Right lobe of liver (tissue), 6 donors: ENCODE measurements at regions not wholly inside any gene's neighbourhood (a gene's known extent, or its start where the extent isn't known, plus 50 kb on each side); places are given as distances from the start of the nearest gene placed in this dataset.

ENCODE experiments used
- ATAC-seq, 4 donors: fragments of 200-7000 bp; cut with Tn5 transposase; one replicate each; pipeline ENCODE4 v1.9.1; 2020; ENCODE audit warnings: mild to moderate bottlenecking in 4 of 4, moderate library complexity in 4 of 4
- DNase-seq, 3 donors: peaks; one replicate each; pipeline ENCODE4 v3.0.0-alpha.2; 2020
- H3K27ac ChIP-seq, 3 donors: fragments of 200-600 bp; one replicate each; pipeline ENCODE4 v1.8.0; 2022
- H3K27me3 ChIP-seq, 2 donors: fragments of 200-600 bp; one replicate each; pipeline ENCODE4 v1.8.0; 2022
- H3K36me3 ChIP-seq, 4 donors: fragments of 200-600 bp; sonication (generic) in 1 of 4; one replicate each; pipeline versions ENCODE4 v1.5.1 to v1.8.0; 2017 to 2022; ENCODE audit warnings: control low read depth in 1 of 4
- H3K4me1 ChIP-seq, 4 donors: fragments of 200-600 bp; sonication (generic) in 1 of 4; one replicate each; pipeline versions ENCODE4 v1.5.1 to v1.8.0; 2017 to 2022; ENCODE audit warnings: control low read depth in 1 of 4
- H3K4me3 ChIP-seq, 3 donors: fragments of 200-600 bp; one replicate each; pipeline ENCODE4 v1.8.0; 2022
- H3K9me3 ChIP-seq, 4 donors: fragments of 200-600 bp; sonication (generic) in 1 of 4; one replicate each; pipeline versions ENCODE4 v1.5.1 to v1.8.0; 2017 to 2022; ENCODE audit warnings: control low read depth in 1 of 4
- POLR2A ChIP-seq: fragments of 450-650 bp; IDR thresholded peaks from one replicate; pipeline ENCODE4 v1.6.1; 2017; ENCODE audit warnings: antibody characterized with exemption, mild to moderate bottlenecking
- whole genome bisulfite sequencing: methylation state at CpG from one replicate; pipeline ENCODE4 v1.1.6; 2018; ENCODE audit warnings: low coverage, low lambda C conversion rate; ENCODE audit not compliant: insufficient coverage; ENCODE audit errors: missing lambda C conversion rate; 5-methylcytosine and 5-hydroxymethylcytosine counted together
- intact Hi-C, 2 donors: fragments of 100-400 bp; cut with DNase I; formaldehyde crosslinking; loops; one replicate each; pipeline versions ENCODE4 v1.11.2 to v1.14.1; 2022
- TF ChIP-seq, protein P1 (sequence below), 4 donors: fragments of 200-600 bp in 3 of 4; fragments of 450-650 bp in 1 of 4; IDR thresholded peaks; one replicate each; pipeline versions ENCODE4 v1.5.1 to v1.8.0; 2016 to 2022; ENCODE audit warnings: antibody characterized with exemption in 4 of 4, mild to moderate bottlenecking in 2 of 4
- donor health status: DM: no; HTN: yes; CAD: no.
- donor health status: DM: no; HTN: no; CAD: no.
- donor health status: DM: no; HTN: no; CAD: no.
- donor health status: DM: no; HTN: yes; CAD: no.
- donor health status: DM: no; HTN: yes; CAD: no.

DNA sequence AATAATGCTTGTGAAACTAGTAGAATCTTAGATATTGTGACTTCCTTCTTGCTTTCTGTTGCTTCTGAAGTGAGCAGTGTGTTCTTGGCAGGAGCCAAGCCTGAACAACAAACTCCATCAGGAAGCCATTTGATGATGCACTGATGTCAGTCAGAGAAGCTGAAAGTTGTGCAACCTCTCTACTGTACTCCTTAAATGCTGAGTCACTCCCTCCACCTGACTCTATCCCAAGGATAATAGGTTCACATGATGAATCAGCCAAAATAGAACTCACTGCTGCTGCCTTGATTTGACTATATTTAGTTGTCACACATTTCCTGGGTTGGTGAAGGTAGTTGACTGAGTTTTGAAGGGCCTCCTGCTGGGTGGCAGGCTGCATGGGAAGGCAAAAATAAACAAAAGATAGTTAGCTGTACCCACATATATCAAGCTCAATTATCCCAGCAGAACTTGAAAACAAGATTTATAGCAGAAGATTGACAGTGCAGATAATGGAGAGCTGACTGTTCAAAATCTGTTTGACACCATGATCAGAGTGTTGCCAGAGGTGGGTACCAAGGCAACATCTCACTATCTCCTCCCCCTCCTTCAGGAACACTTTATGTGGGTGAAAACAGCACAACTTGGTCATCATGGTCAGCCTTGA lies 328.4 kb upstream of the DPH6 start:
- ATAC-seq (peak in 1 of 4 donors; percentile 70), DNase-seq (no peak)
- Histone ChIP-seq H3K27ac (no peak overlapping the region), H3K36me3 (no peaks in the 10 kb centered on the region), H3K4me1 (no peaks in the 10 kb centered on the region), H3K9me3 (no peaks in the 10 kb centered on the region), H3K4me3 (no peak overlapping the region), H3K27me3 (no peaks in the 10 kb centered on the region)
- intact Hi-C loops, result no loop called here
- TF ChIP-seq, protein P1, sequence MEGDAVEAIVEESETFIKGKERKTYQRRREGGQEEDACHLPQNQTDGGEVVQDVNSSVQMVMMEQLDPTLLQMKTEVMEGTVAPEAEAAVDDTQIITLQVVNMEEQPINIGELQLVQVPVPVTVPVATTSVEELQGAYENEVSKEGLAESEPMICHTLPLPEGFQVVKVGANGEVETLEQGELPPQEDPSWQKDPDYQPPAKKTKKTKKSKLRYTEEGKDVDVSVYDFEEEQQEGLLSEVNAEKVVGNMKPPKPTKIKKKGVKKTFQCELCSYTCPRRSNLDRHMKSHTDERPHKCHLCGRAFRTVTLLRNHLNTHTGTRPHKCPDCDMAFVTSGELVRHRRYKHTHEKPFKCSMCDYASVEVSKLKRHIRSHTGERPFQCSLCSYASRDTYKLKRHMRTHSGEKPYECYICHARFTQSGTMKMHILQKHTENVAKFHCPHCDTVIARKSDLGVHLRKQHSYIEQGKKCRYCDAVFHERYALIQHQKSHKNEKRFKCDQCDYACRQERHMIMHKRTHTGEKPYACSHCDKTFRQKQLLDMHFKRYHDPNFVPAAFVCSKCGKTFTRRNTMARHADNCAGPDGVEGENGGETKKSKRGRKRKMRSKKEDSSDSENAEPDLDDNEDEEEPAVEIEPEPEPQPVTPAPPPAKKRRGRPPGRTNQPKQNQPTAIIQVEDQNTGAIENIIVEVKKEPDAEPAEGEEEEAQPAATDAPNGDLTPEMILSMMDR (IDR thresholded peaks at IDR 0.05), result no peak
- no peak for TF ChIP-seq POLR2A

DNA sequence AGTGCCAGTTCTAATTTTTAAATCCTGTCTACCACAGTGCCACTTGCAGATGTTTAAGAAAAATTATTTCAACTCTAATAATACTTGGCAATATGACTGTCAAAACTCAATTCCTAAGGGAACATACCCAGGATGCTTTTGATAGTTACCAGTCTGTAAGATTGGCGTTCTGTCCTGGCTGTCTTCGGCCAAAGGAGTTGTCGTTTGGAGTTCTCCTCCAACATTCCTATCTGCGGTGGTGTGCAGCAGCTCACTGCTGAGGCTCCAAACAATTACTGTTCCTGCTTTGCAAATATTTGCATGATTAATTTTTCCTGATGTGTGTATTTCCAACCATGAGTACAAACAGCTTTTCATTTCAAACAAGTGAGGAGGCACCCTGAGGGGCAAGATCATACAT lies 330.8 kb upstream of the DPH6 start:
- ATAC-seq, result no peak
- no peak overlapping the region for H3K4me3 ChIP-seq
- H3K4me1 ChIP-seq, result no peaks in the 10 kb centered on the region
- no peaks in the 10 kb centered on the region for H3K9me3 ChIP-seq
- 69% methylated on average over 4 of the region's 4 CpGs for WGBS
- no peaks in the 10 kb centered on the region for H3K36me3 ChIP-seq
- H3K27me3 ChIP-seq, result no peaks in the 10 kb centered on the region
- intact Hi-C loops, result no loop called here
- no peak for DNase-seq
- H3K27ac ChIP-seq, result no peak overlapping the region
- TF ChIP-seq, protein P1 (IDR thresholded peaks at IDR 0.05), result no peak

DNA sequence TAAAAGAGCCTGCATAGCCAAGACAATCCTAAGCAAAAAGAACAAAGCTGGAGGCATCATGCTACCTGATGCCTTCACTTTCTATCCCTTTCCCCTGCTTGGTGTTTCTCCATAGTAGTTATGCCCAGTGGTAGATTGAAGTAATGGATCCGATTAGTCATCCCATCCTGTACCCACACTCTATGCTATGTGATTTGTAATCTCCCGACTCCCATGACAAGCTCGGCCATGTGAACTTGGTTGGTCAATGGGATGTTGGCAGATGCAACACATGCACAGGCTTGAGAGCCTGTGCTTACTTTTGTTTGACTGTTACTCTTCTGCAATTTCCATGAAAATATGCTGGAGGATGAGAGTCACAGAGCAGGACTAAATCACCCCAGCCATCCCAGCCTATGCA lies 334.9 kb upstream of the DPH6 start:
- H3K27me3 ChIP-seq, result no peaks in the 10 kb centered on the region
- 85% methylated on average over 2 of the region's 3 CpGs for WGBS
- no peak overlapping the region for H3K4me3 ChIP-seq
- no peaks in the 10 kb centered on the region for H3K4me1 ChIP-seq
- no peak overlapping the region for H3K27ac ChIP-seq
- ATAC-seq (no peak), DNase-seq (no peak)
- TF ChIP-seq, protein P1 (IDR thresholded peaks at IDR 0.05), result no peak
- TF ChIP-seq POLR2A, result no peak
- intact Hi-C loops, result no loop called here
- H3K9me3 ChIP-seq, result no peaks in the 10 kb centered on the region
- no peaks in the 10 kb centered on the region for H3K36me3 ChIP-seq

DNA sequence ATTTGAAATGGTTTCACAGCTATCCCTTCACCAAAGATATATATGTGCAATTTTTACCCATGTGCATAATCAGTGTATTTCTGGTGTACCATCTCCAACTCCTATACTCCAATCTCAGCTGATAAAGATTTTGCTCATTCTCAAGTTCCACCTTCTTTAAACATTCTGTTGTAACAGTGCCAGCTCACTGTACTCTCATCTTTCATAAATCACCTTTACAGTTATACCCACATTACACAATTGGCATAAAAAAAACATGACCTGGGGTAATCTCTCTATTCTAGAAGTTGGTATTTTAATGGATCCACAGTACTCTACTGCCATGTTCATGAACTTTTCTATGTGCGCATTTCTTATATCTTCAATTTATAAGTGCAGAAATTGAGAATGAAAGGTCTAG lies 339.9 kb upstream of the DPH6 start:
- DNase-seq, result no peak
- Histone ChIP-seq H3K9me3 (no peaks in the 10 kb centered on the region), H3K4me3 (no peak overlapping the region), H3K4me1 (no peaks in the 10 kb centered on the region), H3K27ac (no peak overlapping the region), H3K36me3 (no peaks in the 10 kb centered on the region), H3K27me3 (no peaks in the 10 kb centered on the region)
- no peak for ATAC-seq
- no peak for TF ChIP-seq POLR2A
- TF ChIP-seq, protein P1 (IDR thresholded peaks at IDR 0.05), result no peak
- WGBS, result 92% methylated on average over 1 of the region's 1 CpG
- intact Hi-C loops, result no loop called here

DNA sequence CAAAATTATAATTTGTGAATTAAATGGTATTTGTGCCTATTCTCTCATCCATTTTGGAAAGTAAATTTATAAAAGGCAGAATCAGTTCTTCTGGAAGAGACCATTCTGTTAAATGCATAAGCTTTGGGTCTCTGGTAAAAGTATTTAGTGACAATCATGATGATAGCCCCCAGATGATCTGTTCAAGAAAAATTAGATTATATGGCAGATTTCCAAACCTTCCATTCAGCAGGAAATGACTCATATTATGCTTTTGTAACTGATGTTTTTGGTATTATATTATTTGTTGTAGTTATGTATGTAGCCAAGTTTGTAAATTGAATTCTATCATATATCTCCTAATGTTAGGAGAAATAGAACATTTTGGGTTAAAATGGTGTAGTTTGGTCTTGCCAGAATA lies 340.8 kb upstream of the DPH6 start:
- TF ChIP-seq, protein P1 (IDR thresholded peaks at IDR 0.05), result no peak
- no peak for TF ChIP-seq POLR2A
- Histone ChIP-seq H3K36me3 (no peaks in the 10 kb centered on the region), H3K27ac (no peak overlapping the region), H3K4me1 (no peaks in the 10 kb centered on the region), H3K27me3 (no peaks in the 10 kb centered on the region), H3K9me3 (no peaks in the 10 kb centered on the region), H3K4me3 (no peak overlapping the region)
- DNase-seq (no peak), ATAC-seq (no peak)
- intact Hi-C loops, result no loop called here
